Superior temporal gyrus (tissue), 1 donor: ENCODE measurements at regions not wholly inside any gene's neighbourhood (a gene's known extent, or its start where the extent isn't known, plus 50 kb on each side); places are given as distances from the start of the nearest gene placed in this dataset.

Experiments used
- DNase-seq: peaks from one replicate; pipeline ENCODE4 v3.0.0-alpha.2; 2016; ENCODE audit errors: extremely low spot score

GRCh38 chr4:124177647-124178425 is 534.7 kb downstream of the ANKRD50 start:
- no peak for DNase-seq

- no peak for DNase-seq
Measured at GRCh38 chr4:124178449-124179021, 534.0 kb downstream of the ANKRD50 start.

- DNase-seq: no peak
Measured at GRCh38 chr4:124179506-124180186, 532.9 kb downstream of the ANKRD50 start.

GRCh38 chr4:124181039-124181438 is 531.5 kb downstream of the ANKRD50 start:
- DNase-seq: no peak

GRCh38 chr4:124183231-124183630 is 529.3 kb downstream of the ANKRD50 start:
- no peak for DNase-seq

GRCh38 chr4:124183926-124184325 is 528.6 kb downstream of the ANKRD50 start:
- no peak for DNase-seq

- no peak for DNase-seq
Measured at GRCh38 chr4:124184792-124185191, 527.7 kb downstream of the ANKRD50 start.

GRCh38 chr4:124188595-124188994 is 523.9 kb downstream of the ANKRD50 start:
- DNase-seq: no peak

GRCh38 chr4:124189545-124189944 is 523.0 kb downstream of the ANKRD50 start:
- DNase-seq: no peak

- no peak for DNase-seq
Measured at GRCh38 chr4:124191329-124191728, 521.2 kb downstream of the ANKRD50 start.

- DNase-seq: no peak
Measured at GRCh38 chr4:124192544-124192943, 520.0 kb downstream of the ANKRD50 start.

- DNase-seq: no peak
Measured at GRCh38 chr4:124199185-124199584, 513.3 kb downstream of the ANKRD50 start.

GRCh38 chr4:124199755-124200154 is 512.8 kb downstream of the ANKRD50 start:
- no peak for DNase-seq

- no peak for DNase-seq
Measured at GRCh38 chr4:124201636-124202035, 510.9 kb downstream of the ANKRD50 start.

- DNase-seq: no peak
Measured at GRCh38 chr4:124202099-124202498, 510.4 kb downstream of the ANKRD50 start.

- DNase-seq: no peak
Measured at GRCh38 chr4:124203613-124204238, 508.8 kb downstream of the ANKRD50 start.

GRCh38 chr4:124206779-124207605 is 505.5 kb downstream of the ANKRD50 start:
- no peak for DNase-seq

GRCh38 chr4:124209211-124209610 is 503.3 kb downstream of the ANKRD50 start:
- DNase-seq: no peak

- DNase-seq: no peak
Measured at GRCh38 chr4:124209626-124210025, 502.9 kb downstream of the ANKRD50 start.

GRCh38 chr4:124210746-124211145 is 501.8 kb downstream of the ANKRD50 start:
- DNase-seq: no peak

- no peak for DNase-seq
Measured at GRCh38 chr4:124212815-124213630, 499.5 kb downstream of the ANKRD50 start.
